ENCODE measurements at regions not wholly inside any gene's neighbourhood (a gene's known extent, or its start where the extent isn't known, plus 50 kb on each side); places are given as distances from the start of the nearest gene placed in this dataset.

GRCh38 chr7:142671506-142671905 is 77.8 kb upstream of the PRSS1 start:
- no peak for TF ChIP-seq CTCF (IDR thresholded peaks at IDR 0.05)
- TF ChIP-seq EP300 (IDR thresholded peaks at IDR 0.05): no peak

Measured in tibial nerve (tissue), 4 donors.